ENCODE measurements at regions not wholly inside any gene's neighbourhood (a gene's known extent, or its start where the extent isn't known, plus 50 kb on each side); places are given as distances from the start of the nearest gene placed in this dataset.
A peak's percentile ranks its signal among the peaks of the same experiment; 100 is the strongest.

- no peak for DNase-seq
These were observed 476.5 kb downstream of the PDGFC start for GRCh38 chr4:156495091-156495490.

GRCh38 chr4:156493858-156494257 lies 477.7 kb downstream of the PDGFC start:
- no peak for DNase-seq

GRCh38 chr4:156487107-156487506 lies 484.5 kb downstream of the PDGFC start:
- no peak for DNase-seq

GRCh38 chr4:156481845-156482244 lies 489.8 kb downstream of the PDGFC start:
- DNase-seq = no peak

GRCh38 chr4:156477636-156478035 lies 494.0 kb downstream of the PDGFC start:
- no peak for DNase-seq

GRCh38 chr4:156476359-156476758 lies 495.2 kb downstream of the PDGFC start:
- no peak for DNase-seq

- peak; percentile 19 to 25 for DNase-seq
These were observed 496.3 kb downstream of the PDGFC start for GRCh38 chr4:156475322-156475721.

GRCh38 chr4:156473151-156473550 lies 498.4 kb downstream of the PDGFC start:
- DNase-seq = no peak

- DNase-seq = no peak
These were observed 499.0 kb downstream of the PDGFC start for GRCh38 chr4:156472624-156473023.

GRCh38 chr4:156459584-156459983 lies 505.9 kb upstream of the CTSO start:
- no peak for DNase-seq

GRCh38 chr4:156456830-156457229 lies 503.2 kb upstream of the CTSO start:
- DNase-seq = no peak

GRCh38 chr4:156443488-156443887 lies 489.8 kb upstream of the CTSO start:
- DNase-seq = no peak

- DNase-seq = no peak
These were observed 489.2 kb upstream of the CTSO start for GRCh38 chr4:156442912-156443311.

- DNase-seq = no peak
These were observed 486.0 kb upstream of the CTSO start for GRCh38 chr4:156439576-156440200.

- peak in 1 of 2 experiments; percentile 3 for DNase-seq
These were observed 484.0 kb upstream of the CTSO start for GRCh38 chr4:156437666-156438065.

- DNase-seq = no peak
These were observed 468.9 kb upstream of the CTSO start for GRCh38 chr4:156422576-156422975.

- no peak for DNase-seq
These were observed 467.0 kb upstream of the CTSO start for GRCh38 chr4:156420623-156421022.

GRCh38 chr4:156419080-156419685 lies 465.5 kb upstream of the CTSO start:
- no peak for DNase-seq

GRCh38 chr4:156414406-156414805 lies 460.7 kb upstream of the CTSO start:
- no peak for DNase-seq

- DNase-seq = no peak
These were observed 459.8 kb upstream of the CTSO start for GRCh38 chr4:156413239-156414135.

GRCh38 chr4:156411531-156411930 lies 457.9 kb upstream of the CTSO start:
- DNase-seq = no peak

GRCh38 chr4:156408749-156409148 lies 455.1 kb upstream of the CTSO start:
- DNase-seq = no peak

GRCh38 chr4:156401371-156401770 lies 447.7 kb upstream of the CTSO start:
- DNase-seq = no peak

GRCh38 chr4:156396534-156396933 lies 442.9 kb upstream of the CTSO start:
- no peak for DNase-seq

Measured in NCI-H2081 (cell line).